ENCODE measurements at regions not wholly inside any gene's neighbourhood (a gene's known extent, or its start where the extent isn't known, plus 50 kb on each side); places are given as distances from the start of the nearest gene placed in this dataset.
"Not testable (repeated sequence)": the region's sequence is repeated elsewhere in the genome, so short reads cannot be mapped to it uniquely, and the experiment has no call there.

- peaks cover 7% of the 10 kb centered on the region for H3K36me3 Mint-ChIP-seq (ENCODE audit: low read depth)
- H3K4me3 Mint-ChIP-seq: no peak overlapping the region
- peaks cover 24% of the 10 kb centered on the region for H3K9me3 Mint-ChIP-seq
- H3K4me1 Mint-ChIP-seq (ENCODE audit: low read depth): no peaks in the 10 kb centered on the region
- no peak overlapping the region for H3K27ac Mint-ChIP-seq
- no peak for DNase-seq
- 0 out of 2 replicates have a peak, but pooled peaks cover 1% of the 10 kb centered on the region for H3K27me3 Mint-ChIP-seq (ENCODE audit: insufficient read depth)
- no peak for TF ChIP-seq CTCF (IDR thresholded peaks at IDR 0.05)
Observed at GRCh38 chr14:105760691-105761344, 234.4 kb downstream of the TMEM121 start.

- not testable (repeated sequence) for DNase-seq; H3K27ac Mint-ChIP-seq; H3K4me3 Mint-ChIP-seq; H3K27me3 Mint-ChIP-seq (ENCODE audit: insufficient read depth); H3K4me1 Mint-ChIP-seq (ENCODE audit: low read depth)
- H3K36me3 Mint-ChIP-seq (ENCODE audit: low read depth): peaks cover 13% of the 10 kb centered on the region
- H3K9me3 Mint-ChIP-seq: peaks cover 25% of the 10 kb centered on the region
Observed at GRCh38 chr14:105761345-105761740, 235.0 kb downstream of the TMEM121 start.

- Mint-ChIP-seq H3K36me3 (ENCODE audit: low read depth) (peaks cover 16% of the 10 kb centered on the region), H3K27ac (no peak overlapping the region), H3K4me3 (no peak overlapping the region), H3K27me3 (ENCODE audit: insufficient read depth) (0 out of 2 replicates have a peak, but pooled peaks cover 1% of the 10 kb centered on the region), H3K9me3 (peaks cover 30% of the 10 kb centered on the region), H3K4me1 (ENCODE audit: low read depth) (no peaks in the 10 kb centered on the region)
- TF ChIP-seq CTCF (IDR thresholded peaks at IDR 0.05): no peak
- no peak for DNase-seq
Observed at GRCh38 chr14:105761842-105762241, 235.5 kb downstream of the TMEM121 start.

- not testable (repeated sequence) for H3K4me1 Mint-ChIP-seq (ENCODE audit: low read depth); H3K27me3 Mint-ChIP-seq (ENCODE audit: insufficient read depth); H3K27ac Mint-ChIP-seq; DNase-seq; H3K4me3 Mint-ChIP-seq
- H3K9me3 Mint-ChIP-seq: peaks cover 32% of the 10 kb centered on the region
- H3K36me3 Mint-ChIP-seq (ENCODE audit: low read depth): peaks cover 16% of the 10 kb centered on the region
Observed at GRCh38 chr14:105762262-105762661, 235.9 kb downstream of the TMEM121 start.

GRCh38 chr14:105764254-105764901, 238.0 kb downstream of the TMEM121 start:
- H3K4me1 Mint-ChIP-seq (ENCODE audit: low read depth); H3K27me3 Mint-ChIP-seq (ENCODE audit: insufficient read depth); H3K4me3 Mint-ChIP-seq; DNase-seq; H3K27ac Mint-ChIP-seq: not testable (repeated sequence)
- H3K36me3 Mint-ChIP-seq (ENCODE audit: low read depth): peaks cover 21% of the 10 kb centered on the region
- H3K9me3 Mint-ChIP-seq: peaks cover 41% of the 10 kb centered on the region

GRCh38 chr14:105765072-105765825, 238.9 kb downstream of the TMEM121 start:
- not testable (repeated sequence) for H3K27me3 Mint-ChIP-seq (ENCODE audit: insufficient read depth); H3K4me3 Mint-ChIP-seq; DNase-seq; H3K27ac Mint-ChIP-seq; H3K4me1 Mint-ChIP-seq (ENCODE audit: low read depth)
- H3K36me3 Mint-ChIP-seq (ENCODE audit: low read depth): peaks cover 23% of the 10 kb centered on the region
- peaks cover 44% of the 10 kb centered on the region for H3K9me3 Mint-ChIP-seq

- H3K9me3 Mint-ChIP-seq: peaks cover 45% of the 10 kb centered on the region
- no peak overlapping the region for H3K4me3 Mint-ChIP-seq
- no peak for DNase-seq
- H3K36me3 Mint-ChIP-seq (ENCODE audit: low read depth): peaks cover 24% of the 10 kb centered on the region
- no peaks in the 10 kb centered on the region; the same call in 1 of the 2 replicates for H3K27me3 Mint-ChIP-seq (ENCODE audit: insufficient read depth)
- no peaks in the 10 kb centered on the region for H3K4me1 Mint-ChIP-seq (ENCODE audit: low read depth)
- no peak for TF ChIP-seq CTCF (IDR thresholded peaks at IDR 0.05)
- no peak overlapping the region for H3K27ac Mint-ChIP-seq
Observed at GRCh38 chr14:105765893-105766614, 239.7 kb downstream of the TMEM121 start.
